Thyroid gland (tissue), 4 donors: ENCODE measurements at regions not wholly inside any gene's neighbourhood (a gene's known extent, or its start where the extent isn't known, plus 50 kb on each side); places are given as distances from the start of the nearest gene placed in this dataset.

Source experiments
- CTCF ChIP-seq, 6 experiments: fragments of 200-600 bp in 3 of 6; fragments of 450-650 bp in 3 of 6; sonication (generic) in 3 of 6; IDR thresholded peaks; one replicate each; pipeline ENCODE4 v1.5.1; 2016 to 2019; ENCODE audit warnings: antibody characterized with exemption in 6 of 6, mild to moderate bottlenecking in 2 of 6, inconsistent platforms in 1 of 6, moderate library complexity in 1 of 6
- POLR2A ChIP-seq, 2 donors: fragments of 450-650 bp; IDR thresholded peaks; one replicate each; pipeline ENCODE4 v1.6.1; 2017; ENCODE audit warnings: antibody characterized with exemption in 2 of 2, mild to moderate bottlenecking in 2 of 2, moderate library complexity in 1 of 2

GRCh38 chr3:181637456-181637855 is 74.3 kb upstream of the SOX2 start:
- no peak for TF ChIP-seq POLR2A (IDR thresholded peaks at IDR 0.05)
- no peak for TF ChIP-seq CTCF (IDR thresholded peaks at IDR 0.05)
